CD4-positive, CD25-positive, alpha-beta regulatory T cell (primary cell): ENCODE measurements at regions not wholly inside any gene's neighbourhood (a gene's known extent, or its start where the extent isn't known, plus 50 kb on each side); places are given as distances from the start of the nearest gene placed in this dataset.
"Not testable (repeated sequence)": the region's sequence is repeated elsewhere in the genome, so short reads cannot be mapped to it uniquely, and the experiment has no call there.

Experiments
- ATAC-seq, 2 donors: fragments of 150-1000 bp; cut with Tn5 transposase; one replicate each; pipeline ENCODE4 v1.10.0; 2021; ENCODE audit warnings: low read depth in 2 of 2, moderate number of reproducible peaks in 2 of 2, moderate library complexity in 1 of 2
- DNase-seq, 3 donors: peaks; one replicate each; pipeline versions ENCODE4 v3.0.0 to v3.0.0-alpha.2; 2012 to 2022; ENCODE audit warnings: mixed read lengths in 1 of 3
- H3K27ac ChIP-seq: one replicate; pipeline ENCODE4 v1.7.0; 2013; ENCODE audit warnings: mild to moderate bottlenecking, low read length; ENCODE audit not compliant: insufficient read depth, poor library complexity, severe bottlenecking
- H3K27me3 ChIP-seq: one replicate; pipeline ENCODE4 v1.7.0; 2013; ENCODE audit warnings: low read length; ENCODE audit not compliant: control insufficient read depth, insufficient read depth
- H3K36me3 ChIP-seq: one replicate; pipeline ENCODE4 v1.7.0; 2013; ENCODE audit warnings: mild to moderate bottlenecking, low read length, moderate library complexity; ENCODE audit not compliant: control insufficient read depth, insufficient read depth
- H3K4me1 ChIP-seq: 2 replicates; pipeline ENCODE4 v1.7.0; 2013; ENCODE audit warnings: mild to moderate bottlenecking, low read length; ENCODE audit not compliant: insufficient read depth, control insufficient read depth, poor library complexity, severe bottlenecking
- H3K4me3 ChIP-seq: one replicate; pipeline ENCODE4 v1.7.0; 2013; ENCODE audit warnings: low read depth, mild to moderate bottlenecking, low read length, moderate library complexity
- H3K9me3 ChIP-seq, 2 experiments: 1 replicate in 1 of 2; 2 replicates in 1 of 2; pipeline ENCODE4 v1.7.0; 2013; ENCODE audit warnings: low read length in 2 of 2, mild to moderate bottlenecking in 1 of 2, moderate library complexity in 1 of 2; ENCODE audit not compliant: control insufficient read depth in 2 of 2
- H3K27ac Mint-ChIP-seq, 3 donors: one replicate each; pipeline ENCODE4 v1.8.0; 2020 to 2022; ENCODE audit warnings: mild to moderate bottlenecking in 3 of 3, mixed read lengths in 3 of 3, moderate library complexity in 2 of 3
- H3K27me3 Mint-ChIP-seq: one replicate; pipeline ENCODE4 v1.8.0; 2022; ENCODE audit warnings: mild to moderate bottlenecking, mixed read lengths
- H3K36me3 Mint-ChIP-seq: one replicate; pipeline ENCODE4 v1.8.0; 2020; ENCODE audit warnings: mixed read lengths
- H3K4me1 Mint-ChIP-seq, 4 donors: one replicate each; pipeline ENCODE4 v1.8.0; 2020 to 2022; ENCODE audit warnings: mixed read lengths in 4 of 4, mild to moderate bottlenecking in 1 of 4
- H3K4me3 Mint-ChIP-seq, 4 donors: one replicate each; pipeline ENCODE4 v1.8.0; 2020 to 2022; ENCODE audit warnings: mild to moderate bottlenecking in 4 of 4, mixed read lengths in 4 of 4, moderate library complexity in 3 of 4
- H3K9me3 Mint-ChIP-seq, 7 donors: one replicate each; pipeline ENCODE4 v1.8.0; 2020 to 2022; ENCODE audit warnings: mixed read lengths in 7 of 7, mild to moderate bottlenecking in 3 of 7, moderate library complexity in 2 of 7

- Mint-ChIP-seq H3K27me3 (peaks cover 4% of the 10 kb centered on the region), H3K4me3 (no peak overlapping the region), H3K4me1 (no peaks in the 10 kb centered on the region), H3K36me3 (no peaks in the 10 kb centered on the region), H3K27ac (no peak overlapping the region), H3K9me3 (peaks cover 0 to 5% (median 0%) of the 10 kb centered on the region in 7 donors)
- DNase-seq (no peak), ATAC-seq (no peak)
- Histone ChIP-seq H3K27me3 (peaks cover 3% of the 10 kb centered on the region), H3K36me3 (no peaks in the 10 kb centered on the region), H3K4me3 (no peak overlapping the region), H3K27ac (no peak overlapping the region), H3K9me3 (no peaks in the 10 kb centered on the region), H3K4me1 (no peaks in the 10 kb centered on the region)
Measured at GRCh38 chr4:18103876-18104605, 82.5 kb upstream of the LCORL start.

GRCh38 chr4:18100657-18101056, 79.1 kb upstream of the LCORL start:
- Mint-ChIP-seq H3K9me3 (peaks cover 0 to 2% (median 0%) of the 10 kb centered on the region in 7 donors), H3K36me3 (no peaks in the 10 kb centered on the region), H3K27ac (no peak overlapping the region), H3K4me3 (no peak overlapping the region), H3K4me1 (no peaks in the 10 kb centered on the region), H3K27me3 (peaks cover 4% of the 10 kb centered on the region)
- ATAC-seq (no peak), DNase-seq (no peak)
- Histone ChIP-seq H3K27me3 (peaks cover 3% of the 10 kb centered on the region), H3K27ac (no peak overlapping the region), H3K9me3 (no peaks in the 10 kb centered on the region), H3K36me3 (no peaks in the 10 kb centered on the region), H3K4me1 (no peaks in the 10 kb centered on the region), H3K4me3 (no peak overlapping the region)

GRCh38 chr4:18090447-18090846, 68.9 kb upstream of the LCORL start:
- not testable (repeated sequence) for H3K4me3 Mint-ChIP-seq, H3K4me1 Mint-ChIP-seq, H3K27ac Mint-ChIP-seq, H3K9me3 ChIP-seq, H3K36me3 ChIP-seq, H3K36me3 Mint-ChIP-seq, ATAC-seq, H3K27ac ChIP-seq, H3K27me3 Mint-ChIP-seq, H3K27me3 ChIP-seq, H3K4me1 ChIP-seq, DNase-seq, H3K4me3 ChIP-seq
- H3K9me3 Mint-ChIP-seq = peaks cover 0 to 18% (median 4%) of the 10 kb centered on the region in 7 donors

GRCh38 chr4:18082236-18082635, 60.7 kb upstream of the LCORL start:
- H3K27me3 Mint-ChIP-seq = peaks cover 21% of the 10 kb centered on the region
- H3K4me3 ChIP-seq = no peak overlapping the region
- no peak for ATAC-seq
- H3K36me3 ChIP-seq = no peaks in the 10 kb centered on the region
- H3K27me3 ChIP-seq = peaks cover 3% of the 10 kb centered on the region
- no peaks in the 10 kb centered on the region for H3K9me3 ChIP-seq
- no peak overlapping the region for H3K27ac ChIP-seq
- H3K36me3 Mint-ChIP-seq = no peaks in the 10 kb centered on the region
- no peak overlapping the region for H3K4me3 Mint-ChIP-seq
- peaks cover 0 to 8% (median 3%) of the 10 kb centered on the region in 7 donors for H3K9me3 Mint-ChIP-seq
- peaks cover 0 to 2% (median 0%) of the 10 kb centered on the region in 4 donors for H3K4me1 Mint-ChIP-seq
- H3K27ac Mint-ChIP-seq = no peak overlapping the region
- DNase-seq = no peak
- H3K4me1 ChIP-seq = no peaks in the 10 kb centered on the region

GRCh38 chr4:18081708-18082107, 60.2 kb upstream of the LCORL start:
- Histone ChIP-seq H3K4me1 (no peaks in the 10 kb centered on the region), H3K9me3 (no peaks in the 10 kb centered on the region), H3K36me3 (no peaks in the 10 kb centered on the region), H3K4me3 (no peak overlapping the region), H3K27ac (no peak overlapping the region), H3K27me3 (peaks cover 3% of the 10 kb centered on the region)
- Mint-ChIP-seq H3K9me3 (peaks cover 0 to 7% (median 1%) of the 10 kb centered on the region in 7 donors), H3K27ac (no peak overlapping the region), H3K4me1 (peaks cover 0 to 2% (median 0%) of the 10 kb centered on the region in 4 donors), H3K36me3 (no peaks in the 10 kb centered on the region), H3K27me3 (peaks cover 21% of the 10 kb centered on the region), H3K4me3 (no peak overlapping the region)
- DNase-seq (no peak), ATAC-seq (no peak)

- peaks cover 0 to 14% (median 7%) of the 10 kb centered on the region in 7 donors for H3K9me3 Mint-ChIP-seq
- H3K27me3 ChIP-seq = peaks cover 3% of the 10 kb centered on the region
Measured at GRCh38 chr4:18077808-18078207, 56.3 kb upstream of the LCORL start.

GRCh38 chr4:18075823-18076433, 54.4 kb upstream of the LCORL start:
- peaks cover 5% of the 10 kb centered on the region for H3K27me3 ChIP-seq
- no peaks in the 10 kb centered on the region for H3K9me3 ChIP-seq
- no peak overlapping the region for H3K4me3 ChIP-seq
- DNase-seq = peak in 2 of 3 donors; percentile 36 to 68
- no peaks in the 10 kb centered on the region for H3K36me3 Mint-ChIP-seq
- peaks cover 0 to 11% (median 3%) of the 10 kb centered on the region in 4 donors for H3K4me1 Mint-ChIP-seq
- no peaks in the 10 kb centered on the region for H3K4me1 ChIP-seq
- H3K4me3 Mint-ChIP-seq = no peak overlapping the region
- no peaks in the 10 kb centered on the region for H3K36me3 ChIP-seq
- peaks cover 19% of the 10 kb centered on the region for H3K27me3 Mint-ChIP-seq
- peak in 1 of 2 donors; percentile 56 for ATAC-seq
- peaks cover 0 to 14% (median 9%) of the 10 kb centered on the region in 7 donors for H3K9me3 Mint-ChIP-seq
- H3K27ac ChIP-seq = no peak overlapping the region
- no peak overlapping the region for H3K27ac Mint-ChIP-seq

More at GRCh38 chr4:18077808-18078207, 56.3 kb upstream of the LCORL start:
- Histone ChIP-seq H3K4me1 (no peaks in the 10 kb centered on the region), H3K4me3 (no peak overlapping the region), H3K9me3 (no peaks in the 10 kb centered on the region), H3K27ac (no peak overlapping the region), H3K36me3 (no peaks in the 10 kb centered on the region)
- Mint-ChIP-seq H3K4me1 (peaks cover 0 to 11% (median 3%) of the 10 kb centered on the region in 4 donors), H3K4me3 (no peak overlapping the region), H3K27me3 (peaks cover 21% of the 10 kb centered on the region), H3K36me3 (no peaks in the 10 kb centered on the region), H3K27ac (no peak overlapping the region)
- ATAC-seq = no peak
- peak in 1 of 3 donors; percentile 15 for DNase-seq
